ENCODE measurements at regions not wholly inside any gene's neighbourhood (a gene's known extent, or its start where the extent isn't known, plus 50 kb on each side); places are given as distances from the start of the nearest gene placed in this dataset.
A peak's percentile ranks its signal among the peaks of the same experiment; 100 is the strongest.

DNA sequence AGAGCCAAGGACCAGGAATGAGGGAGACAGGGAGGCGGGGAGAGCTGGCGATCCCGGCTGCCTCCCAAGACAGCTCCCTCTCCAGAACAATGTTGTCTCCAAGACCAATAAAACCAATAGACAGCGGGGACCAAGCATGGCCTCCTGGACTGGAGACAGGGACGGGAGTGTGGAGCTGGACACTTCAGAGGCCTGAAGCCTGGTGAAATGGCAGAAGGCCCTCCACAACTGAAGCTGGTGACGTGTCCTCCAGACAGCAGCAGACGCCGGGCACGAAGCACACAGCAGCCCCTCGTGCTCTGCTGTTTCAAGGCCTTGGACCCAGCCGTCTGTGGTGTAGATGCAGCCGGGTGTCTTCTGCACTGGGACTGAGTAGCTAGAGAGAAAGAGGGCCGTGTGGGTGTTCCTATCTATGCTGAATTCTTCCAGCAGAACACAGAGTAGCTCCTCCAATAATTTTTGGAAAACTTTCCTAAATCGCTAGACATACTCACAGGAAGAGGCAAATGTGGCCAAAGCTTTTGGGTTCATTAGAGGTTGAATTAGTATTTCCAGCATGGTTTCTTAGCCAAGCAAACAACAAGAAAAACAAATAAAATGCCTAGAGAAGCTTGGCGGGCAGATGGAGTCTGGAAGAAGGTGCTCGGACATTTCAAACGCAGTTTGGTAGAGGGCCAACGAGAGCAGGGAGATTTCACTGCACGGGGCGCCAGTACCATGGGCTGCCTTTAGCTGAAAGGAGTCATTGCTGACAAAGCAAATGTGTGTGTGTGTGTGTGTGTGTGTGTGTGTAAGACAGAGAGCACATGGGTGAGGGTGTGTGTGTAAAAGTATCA lies 570.4 kb downstream of the TCERG1L start:
- intact Hi-C loops (cut with DNase I): no loop called here
- DNase-seq (ENCODE audit: low spot score): peak; percentile 70

DNA sequence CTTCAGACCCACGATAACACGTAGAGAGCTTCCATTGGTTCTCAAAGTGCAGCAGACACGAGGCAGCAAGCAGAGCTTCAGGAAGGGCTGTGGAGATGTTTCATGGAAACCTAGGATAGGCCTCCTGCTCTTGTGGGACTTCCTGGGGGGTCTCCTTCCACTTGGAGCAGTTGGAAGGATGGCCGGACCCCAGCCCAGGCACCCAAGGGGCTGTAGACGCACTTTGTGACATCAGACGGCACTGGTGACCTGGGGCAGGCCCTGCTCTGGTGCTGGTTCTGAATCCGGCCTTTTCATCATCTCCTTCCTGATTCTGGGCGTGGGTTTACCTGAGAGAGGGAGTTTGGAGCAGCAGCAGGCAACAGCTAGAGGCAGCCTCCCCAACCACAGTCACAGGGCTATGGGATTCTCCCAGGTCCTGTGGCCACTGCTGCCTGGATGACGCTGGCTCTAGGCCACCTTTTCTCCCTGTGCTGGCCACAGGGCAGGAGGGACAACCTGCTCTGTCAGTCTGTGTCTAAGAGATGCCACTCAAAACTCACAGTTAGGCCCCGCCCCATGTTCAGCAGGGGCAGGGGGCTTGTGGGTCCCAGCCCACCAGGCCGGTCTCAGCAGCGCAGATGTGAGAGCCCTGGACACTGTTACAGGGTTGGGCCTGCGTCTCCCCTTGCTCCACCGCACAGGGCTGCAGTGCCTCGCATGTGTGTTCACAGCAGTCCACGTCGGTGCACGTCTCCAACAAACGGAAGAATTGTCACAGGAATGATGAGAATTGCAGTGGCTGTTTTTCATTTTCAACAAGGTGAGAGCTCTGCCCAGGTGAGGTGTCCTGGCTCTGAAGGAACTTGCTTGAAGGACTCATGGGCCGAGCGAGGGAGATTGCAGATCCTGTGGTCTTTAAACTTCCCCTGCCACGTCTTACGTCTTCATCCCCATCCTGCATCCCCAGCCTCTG lies 569.3 kb downstream of the TCERG1L start:
- DNase-seq (ENCODE audit: low spot score): peak; percentile 67
- intact Hi-C loops (cut with DNase I): no loop called here

DNA sequence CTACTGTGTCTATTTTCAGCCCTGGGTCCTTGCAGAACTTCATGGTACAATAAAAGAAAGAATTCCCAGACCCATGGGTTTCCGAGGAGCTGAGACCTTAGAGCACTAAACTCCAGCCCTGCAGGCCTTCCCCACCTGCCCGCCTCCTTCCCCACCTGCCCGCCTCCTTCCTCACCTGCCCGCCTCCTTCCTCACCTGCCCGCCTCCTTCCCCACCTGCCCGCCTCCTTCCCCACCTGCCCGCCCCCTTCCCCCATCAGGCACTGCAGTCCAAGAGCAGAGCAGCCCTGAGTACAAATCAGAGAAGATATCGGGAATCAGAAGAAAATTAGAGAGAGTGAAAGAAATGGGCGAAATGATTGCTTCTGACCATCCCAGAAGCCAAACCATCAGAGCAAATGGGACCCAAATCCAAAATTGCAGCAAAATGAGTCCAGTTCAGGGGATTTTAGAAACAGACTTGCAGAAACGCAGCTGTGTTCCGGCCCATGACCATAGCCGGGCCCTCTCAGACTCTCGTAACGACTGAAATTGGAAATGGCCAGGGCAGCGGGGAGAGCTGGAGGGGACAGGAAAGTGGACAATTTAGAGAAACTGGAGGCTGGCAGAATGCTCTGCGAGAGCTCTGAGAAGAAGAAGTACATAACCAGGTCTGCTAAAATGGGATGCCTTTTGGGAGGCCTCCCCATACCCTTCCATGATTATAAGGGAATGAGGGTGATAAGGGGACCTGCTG lies 568.4 kb downstream of the TCERG1L start:
- DNase-seq (ENCODE audit: low spot score): peak; percentile 49
- intact Hi-C loops (cut with DNase I): no loop called here

DNA sequence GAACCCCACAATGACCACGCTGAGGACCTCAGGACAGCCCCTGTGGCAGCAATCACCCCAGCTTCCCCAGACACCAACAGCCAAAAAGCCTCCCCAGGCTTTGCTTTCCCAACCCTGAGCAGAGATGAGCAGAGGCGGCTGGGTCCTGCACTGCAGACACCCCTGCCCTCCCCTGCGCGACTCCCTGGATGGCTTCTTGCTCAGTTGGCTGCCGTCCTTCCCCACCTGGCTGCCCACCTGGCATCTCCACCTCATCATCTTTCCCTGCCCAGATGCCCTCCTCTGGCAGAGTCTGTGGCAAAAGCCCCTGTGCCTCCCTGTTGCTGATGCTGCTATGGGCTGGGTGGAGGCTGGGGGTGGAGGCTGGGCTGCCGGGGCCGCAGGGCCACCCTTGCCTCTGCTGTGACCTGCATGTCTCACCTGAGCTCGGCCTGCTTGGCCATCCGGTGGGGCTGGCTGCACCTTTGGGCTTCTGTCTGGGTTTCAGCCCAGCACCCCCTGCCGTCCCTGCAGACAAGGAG lies 567.7 kb downstream of the TCERG1L start:
- peak; percentile 54 for DNase-seq (ENCODE audit: low spot score)
- intact Hi-C loops (cut with DNase I): no loop called here

DNA sequence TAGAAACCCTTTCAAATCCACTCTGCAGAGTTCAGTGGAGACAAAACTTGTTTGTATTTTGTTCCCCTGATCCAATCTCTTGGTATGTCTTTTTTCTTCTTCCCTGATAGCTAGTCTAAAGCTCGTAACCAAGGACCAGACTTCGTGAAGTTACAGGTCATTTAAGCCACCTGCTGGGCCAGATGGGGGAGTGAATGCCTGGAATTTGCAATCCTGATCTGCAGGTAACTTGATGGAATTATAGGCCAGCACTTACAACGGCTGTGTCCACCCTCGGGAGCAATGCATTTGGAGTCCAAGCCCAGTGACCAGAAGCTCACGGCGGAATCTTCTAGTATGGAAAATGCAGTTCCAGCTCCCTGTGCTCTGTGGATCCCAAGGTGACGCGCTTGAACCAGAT lies 566.9 kb downstream of the TCERG1L start:
- intact Hi-C loops (cut with DNase I): no loop called here
- peak; percentile 4 for DNase-seq (ENCODE audit: low spot score)

DNA sequence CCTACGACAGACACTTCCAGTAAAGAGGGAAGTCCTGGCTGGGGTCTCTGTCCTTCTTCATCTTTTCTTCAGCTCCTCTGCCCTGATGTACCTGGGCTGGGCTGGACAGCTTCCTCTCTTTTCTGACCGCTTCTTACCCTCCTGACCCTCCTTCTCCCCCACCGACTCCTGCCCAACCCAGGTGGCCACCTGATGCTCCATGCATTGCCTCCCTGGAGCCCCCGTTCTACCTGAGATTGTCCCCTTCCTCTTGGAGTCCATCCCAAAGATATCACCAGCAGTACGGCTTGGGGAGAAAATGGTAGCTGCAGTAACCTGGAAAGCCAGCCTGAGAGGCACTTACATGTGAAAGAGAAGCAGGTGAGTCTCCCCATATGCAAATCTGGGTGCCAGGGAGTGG lies 566.3 kb downstream of the TCERG1L start:
- intact Hi-C loops (cut with DNase I): no loop called here

DNA sequence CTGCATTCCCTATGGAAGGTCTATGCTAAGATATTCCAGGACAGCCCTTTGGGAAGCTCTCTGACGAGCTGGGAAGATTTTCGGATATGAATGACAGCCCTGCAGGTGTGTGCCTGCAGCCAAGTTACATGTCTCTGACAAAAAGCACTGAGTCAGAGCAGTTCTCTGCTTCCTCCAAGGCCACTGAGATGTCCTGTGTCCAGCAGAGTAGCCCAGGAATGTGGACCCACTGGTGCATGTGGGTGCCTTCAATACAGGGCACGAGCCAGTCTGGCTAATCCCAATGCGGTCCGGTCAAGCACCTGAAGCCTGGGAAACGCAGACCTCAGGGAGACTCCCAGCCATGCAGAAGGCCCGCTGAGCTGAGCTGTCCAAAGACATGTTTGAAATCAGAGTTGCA lies 565.7 kb downstream of the TCERG1L start:
- DNase-seq (ENCODE audit: low spot score): no peak
- intact Hi-C loops (cut with DNase I): no loop called here

More for the DNA sequence above, 566.3 kb downstream of the TCERG1L start:
- DNase-seq (ENCODE audit: low spot score): no peak

DNA sequence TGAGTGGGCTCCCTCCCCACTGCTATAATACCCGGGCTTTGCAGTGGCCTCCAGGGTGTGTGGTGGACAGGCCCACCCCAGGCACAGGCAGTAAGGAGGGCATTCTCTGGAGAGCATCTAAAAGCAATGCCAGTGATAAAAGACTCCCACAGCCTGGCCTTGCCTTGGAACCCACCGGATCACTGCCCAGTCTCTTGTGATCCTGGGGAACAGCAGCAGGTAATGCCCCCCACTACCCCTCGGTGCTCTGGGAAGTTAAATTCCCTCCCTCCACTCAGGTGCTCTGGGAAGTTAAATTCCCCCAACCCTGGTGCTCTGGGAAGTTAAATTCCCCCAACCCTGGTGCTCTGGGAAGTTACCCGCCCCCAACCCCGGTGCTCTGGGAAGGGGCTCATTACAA lies 565.2 kb downstream of the TCERG1L start:
- intact Hi-C loops (cut with DNase I): no loop called here
- DNase-seq (ENCODE audit: low spot score): no peak

DNA sequence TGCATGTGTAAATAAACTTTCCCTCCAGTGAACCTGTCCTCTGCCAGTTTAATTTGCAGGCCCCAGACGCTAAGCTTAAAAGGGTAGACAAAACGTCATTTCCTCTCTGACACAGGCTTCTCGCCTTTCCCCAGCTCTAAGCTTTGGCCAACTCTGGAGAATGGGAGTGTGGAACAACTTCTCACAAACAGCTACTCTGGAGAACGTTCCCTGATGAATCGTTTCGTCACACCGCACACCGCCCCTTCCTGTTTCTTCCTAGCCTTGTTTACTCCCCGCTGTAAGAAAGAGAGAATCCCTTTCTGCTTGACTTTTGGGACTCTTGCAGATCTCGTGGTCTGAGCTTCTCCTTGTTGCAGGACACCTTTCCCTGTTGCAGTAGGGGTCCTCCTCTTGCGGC lies 564.2 kb downstream of the TCERG1L start:
- intact Hi-C loops (cut with DNase I): no loop called here
- DNase-seq (ENCODE audit: low spot score): peak; percentile 33

DNA sequence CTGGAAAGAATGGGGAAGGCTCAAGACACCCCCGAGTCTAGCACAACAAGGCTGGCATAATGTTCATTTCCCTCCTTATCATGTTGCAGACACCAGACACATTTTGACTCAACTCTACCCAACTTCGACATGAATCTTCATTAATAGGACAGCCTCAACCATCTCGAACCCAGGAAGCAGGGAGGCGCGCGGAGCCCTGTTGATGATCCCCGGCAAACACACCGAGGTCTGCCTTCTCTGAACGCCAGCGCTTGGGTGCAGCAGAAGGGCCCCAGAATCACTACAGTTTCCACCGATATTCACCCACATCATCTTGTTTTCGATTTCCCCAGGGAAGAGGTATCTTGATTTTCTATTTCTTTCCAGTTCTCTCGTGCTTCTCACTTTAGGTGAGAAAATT lies 563.6 kb downstream of the TCERG1L start:
- DNase-seq (ENCODE audit: low spot score): peak; percentile 57
- intact Hi-C loops (cut with DNase I): no loop called here

DNA sequence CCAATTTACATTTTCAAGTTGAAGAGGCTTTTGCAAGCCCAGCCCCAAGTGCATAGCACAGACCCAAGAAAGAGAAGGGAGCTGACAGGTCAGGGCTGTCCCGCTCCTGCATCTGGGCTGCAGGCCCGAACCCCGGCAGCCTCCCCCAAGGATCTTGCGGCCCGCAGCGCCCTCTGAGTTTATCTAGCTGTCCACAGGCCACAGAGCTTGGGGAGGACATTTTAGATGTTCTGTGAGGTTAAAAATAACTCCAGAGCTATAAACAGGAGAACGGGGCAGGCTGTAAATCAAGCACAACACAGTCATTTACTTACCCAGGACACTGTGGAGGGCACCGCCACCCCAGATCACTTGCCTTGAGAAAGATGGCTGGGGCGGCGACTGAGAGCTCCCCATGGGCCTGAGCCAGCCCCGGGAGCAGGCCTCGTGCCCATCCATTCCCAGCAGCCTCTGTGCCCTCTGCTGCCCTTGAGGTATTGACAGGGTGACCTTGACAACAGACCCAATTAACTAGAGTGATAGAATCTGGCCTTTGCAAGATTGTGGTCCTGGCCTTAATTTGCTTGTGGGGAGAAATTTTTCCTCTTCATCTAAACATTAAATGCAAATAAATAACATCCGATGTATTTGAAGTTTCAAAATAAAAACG lies 563.0 kb downstream of the TCERG1L start:
- peak; percentile 75 for DNase-seq (ENCODE audit: low spot score)
- intact Hi-C loops (cut with DNase I): no loop called here

DNA sequence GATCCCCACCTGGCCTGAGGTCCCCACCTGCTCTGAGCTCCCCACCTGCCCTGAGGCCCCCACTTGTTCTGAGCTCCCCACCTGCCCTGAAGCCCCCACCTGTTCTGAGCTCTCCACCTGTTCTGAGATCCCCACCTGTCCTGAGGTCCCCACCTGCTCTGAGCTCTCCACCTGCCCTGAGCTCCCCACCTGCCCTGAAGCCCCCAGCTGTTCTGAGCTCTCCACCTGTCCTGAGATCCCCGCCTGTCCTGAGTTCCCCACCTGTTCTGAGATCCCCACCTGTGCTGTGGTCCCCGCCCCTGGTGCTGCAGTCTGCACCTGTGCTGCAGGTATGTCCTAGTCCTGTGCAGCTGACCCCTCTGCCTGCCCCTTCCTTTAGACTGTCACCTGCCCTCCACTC lies 561.6 kb downstream of the TCERG1L start:
- DNase-seq (ENCODE audit: low spot score): peak; percentile 60
- intact Hi-C loops (cut with DNase I): no loop called here

DNA sequence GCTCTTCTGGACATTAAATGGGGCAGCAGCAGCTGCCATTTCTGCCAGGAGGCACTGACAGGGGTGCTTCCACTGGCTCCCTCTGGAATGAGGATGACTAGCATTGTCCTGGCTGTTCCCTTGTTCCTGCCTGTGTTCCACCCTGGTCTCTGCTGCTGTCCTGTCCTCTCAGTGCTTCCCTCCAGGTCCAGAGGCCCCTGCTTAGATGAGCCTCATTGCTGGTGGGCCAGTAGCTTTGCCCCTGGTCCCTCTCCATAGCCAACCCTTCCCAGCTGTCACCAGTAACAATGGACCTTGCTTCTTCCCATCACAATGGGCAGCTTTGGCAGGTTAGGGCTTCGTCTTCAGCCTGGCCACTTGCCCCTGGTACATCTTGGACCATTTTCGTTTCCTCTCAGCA lies 561.1 kb downstream of the TCERG1L start:
- intact Hi-C loops (cut with DNase I): no loop called here
- DNase-seq (ENCODE audit: low spot score): peak; percentile 44

DNA sequence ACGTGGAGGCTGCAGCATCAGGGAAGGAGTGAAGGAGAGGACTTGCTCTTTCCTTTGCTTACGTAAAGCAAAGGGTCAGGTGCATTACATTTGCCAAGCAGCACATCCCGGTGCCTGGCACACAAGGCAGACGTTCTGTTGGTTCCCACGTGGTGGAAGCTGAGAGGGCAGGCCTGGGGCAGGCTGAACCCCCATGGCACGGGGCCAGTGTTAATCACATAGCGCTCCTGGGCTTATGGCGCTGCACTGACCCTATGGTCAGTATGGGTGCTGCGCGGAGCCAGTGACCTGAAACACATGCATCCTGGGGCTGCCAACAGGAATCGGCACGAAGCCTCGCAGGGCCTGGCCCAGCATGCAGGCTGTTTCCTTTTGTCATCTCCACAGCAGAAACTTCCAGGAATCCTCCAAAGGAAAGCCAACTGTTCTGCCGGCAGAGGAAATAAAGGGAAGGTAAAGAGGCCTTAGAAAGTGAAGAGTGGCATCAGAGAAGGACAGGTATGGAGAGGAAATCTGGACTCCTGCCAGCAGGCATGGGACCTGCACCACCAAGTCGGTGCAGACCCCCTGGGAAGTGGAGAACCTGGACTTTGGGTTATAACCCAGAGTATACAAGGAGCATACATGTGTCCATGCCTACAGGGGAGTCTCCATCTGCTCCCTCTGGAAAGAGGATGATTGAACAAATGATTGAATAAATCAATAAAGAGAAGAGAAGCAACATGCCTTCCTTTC lies 560.2 kb downstream of the TCERG1L start:
- intact Hi-C loops (cut with DNase I): no loop called here

DNA sequence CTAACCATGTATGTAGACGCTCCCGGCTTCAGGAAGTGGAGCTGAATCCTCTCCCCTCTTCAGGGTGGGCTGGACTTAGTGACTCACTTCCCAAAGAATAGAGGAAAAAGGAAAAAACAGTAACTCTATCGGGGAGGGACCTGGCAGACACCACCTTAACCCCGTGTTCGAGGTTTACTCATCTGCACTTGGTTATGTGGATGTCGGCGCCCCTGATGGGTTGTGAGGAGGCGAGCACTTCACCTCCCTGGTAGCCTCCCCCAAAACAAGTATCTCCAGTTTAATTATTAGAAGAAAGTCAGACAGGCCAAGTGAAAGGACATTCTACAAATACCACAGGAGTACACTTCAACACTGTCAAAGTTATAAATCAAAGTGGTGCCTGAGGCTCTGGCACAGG lies 559.7 kb downstream of the TCERG1L start:
- intact Hi-C loops (cut with DNase I): no loop called here
- DNase-seq (ENCODE audit: low spot score): peak; percentile 49

More for the DNA sequence above, 560.2 kb downstream of the TCERG1L start:
- DNase-seq (ENCODE audit: low spot score): peak; percentile 60

DNA sequence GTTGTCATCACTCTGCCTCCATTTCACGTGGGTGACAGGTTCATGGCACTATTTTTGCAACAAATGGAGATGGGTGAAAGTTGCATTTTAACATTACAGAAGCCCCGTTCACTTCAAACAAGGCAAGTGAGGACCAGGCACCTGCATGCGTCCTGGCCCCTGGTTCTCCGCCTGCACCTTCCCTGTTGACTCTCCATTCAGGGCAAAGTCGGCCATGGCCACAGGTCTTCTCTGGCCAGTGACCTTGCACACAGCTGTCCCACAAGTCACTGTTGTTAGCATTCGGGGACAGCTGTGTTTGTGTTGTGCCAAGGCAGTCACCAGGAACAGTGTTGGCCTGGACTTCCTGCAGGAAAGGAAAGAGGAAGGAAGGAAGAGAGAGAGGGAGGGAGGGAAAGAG lies 554.9 kb downstream of the TCERG1L start:
- intact Hi-C loops (cut with DNase I): no loop called here
- peak; percentile 55 for DNase-seq (ENCODE audit: low spot score)

DNA sequence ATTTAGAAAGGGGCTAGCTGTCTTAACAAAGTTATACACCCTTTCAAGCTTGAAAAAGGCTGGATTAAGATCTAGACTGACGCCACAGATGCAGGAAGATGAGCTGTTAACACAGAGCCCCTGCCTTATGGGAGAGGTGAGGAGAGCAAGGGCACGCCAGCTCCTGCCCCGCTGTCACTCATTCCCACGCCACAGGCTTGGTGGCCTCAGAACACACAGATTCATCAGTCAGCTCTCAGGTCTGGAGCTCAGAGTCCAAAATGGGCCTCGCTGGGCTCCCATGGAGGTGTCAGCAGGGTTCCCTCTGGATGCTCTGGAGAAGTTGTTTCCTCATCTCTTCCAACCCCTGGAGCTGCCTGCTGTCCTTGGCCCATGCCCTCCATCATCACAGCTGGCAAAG lies 554.2 kb downstream of the TCERG1L start:
- intact Hi-C loops (cut with DNase I): no loop called here

DNA sequence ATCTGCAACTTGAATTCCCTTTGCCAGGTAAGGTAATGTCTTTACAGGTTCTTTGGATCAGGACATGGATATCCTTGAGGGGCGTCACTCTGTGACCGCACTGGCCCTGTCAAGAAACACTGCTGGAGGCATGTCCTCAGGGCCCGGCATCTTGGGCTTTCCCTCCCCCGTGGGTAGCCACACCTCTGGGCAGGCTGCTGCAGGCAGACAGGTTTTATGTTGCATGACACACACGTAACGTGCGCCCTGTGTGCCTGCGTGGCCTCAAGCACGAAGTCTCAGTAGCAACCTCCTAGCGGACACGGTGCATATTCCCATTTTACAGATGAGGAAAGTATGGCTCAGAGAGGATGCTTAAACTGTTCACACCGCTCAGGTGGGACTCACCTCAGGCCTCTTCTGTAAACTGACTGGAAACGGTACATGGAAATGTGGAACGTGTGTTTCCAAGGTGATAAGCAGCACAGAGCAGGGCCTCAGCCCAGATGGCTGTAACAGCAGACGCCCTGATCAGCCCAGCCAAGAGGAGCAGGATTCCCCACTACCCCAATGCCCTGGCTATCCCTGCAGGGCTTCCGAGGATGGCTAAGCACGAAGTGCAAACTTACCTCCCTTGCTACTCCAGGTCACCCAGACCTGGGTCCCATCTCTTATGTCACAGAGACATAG lies 553.6 kb downstream of the TCERG1L start:
- intact Hi-C loops (cut with DNase I): no loop called here
- peak; percentile 31 for DNase-seq (ENCODE audit: low spot score)

More for the DNA sequence above, 554.2 kb downstream of the TCERG1L start:
- peak; percentile 70 for DNase-seq (ENCODE audit: low spot score)
